ENCODE measurements at regions not wholly inside any gene's neighbourhood (a gene's known extent, or its start where the extent isn't known, plus 50 kb on each side); places are given as distances from the start of the nearest gene placed in this dataset.

- no peak for DNase-seq (ENCODE audit: low read depth)
- no peak overlapping the region for H3K4me3 ChIP-seq (ENCODE audit: low read depth, low read length)
- TF ChIP-seq CTCF (IDR thresholded peaks at IDR 0.05; ENCODE audit: low read depth, low read length, missing control alignments) = no peak
These were observed 259.1 kb downstream of the TGFB2 start for GRCh38 chr1:218604217-218604616.

GRCh38 chr1:218611916-218612585, 266.9 kb downstream of the TGFB2 start:
- no peak overlapping the region for H3K4me3 ChIP-seq (ENCODE audit: low read depth, low read length)
- no peak for TF ChIP-seq CTCF (IDR thresholded peaks at IDR 0.05; ENCODE audit: low read depth, low read length, missing control alignments)
- no peak for DNase-seq (ENCODE audit: low read depth)

- no peak for DNase-seq (ENCODE audit: low read depth)
- no peak for TF ChIP-seq CTCF (IDR thresholded peaks at IDR 0.05; ENCODE audit: low read depth, low read length, missing control alignments)
- no peak overlapping the region for H3K4me3 ChIP-seq (ENCODE audit: low read depth, low read length)
These were observed 268.0 kb downstream of the TGFB2 start for GRCh38 chr1:218613105-218613504.

- H3K4me3 ChIP-seq (ENCODE audit: low read depth, low read length) = no peak overlapping the region
These were observed 268.9 kb downstream of the TGFB2 start for GRCh38 chr1:218614031-218614430.

GRCh38 chr1:218616681-218617080, 271.5 kb downstream of the TGFB2 start:
- no peak for DNase-seq (ENCODE audit: low read depth)
- TF ChIP-seq CTCF (IDR thresholded peaks at IDR 0.05; ENCODE audit: low read depth, low read length, missing control alignments) = no peak
- H3K4me3 ChIP-seq (ENCODE audit: low read depth, low read length) = no peak overlapping the region

More at GRCh38 chr1:218614031-218614430, 268.9 kb downstream of the TGFB2 start:
- no peak for DNase-seq (ENCODE audit: low read depth)
- no peak for TF ChIP-seq CTCF (IDR thresholded peaks at IDR 0.05; ENCODE audit: low read depth, low read length, missing control alignments)

GRCh38 chr1:218617986-218618385, 272.9 kb downstream of the TGFB2 start:
- no peak for TF ChIP-seq CTCF (IDR thresholded peaks at IDR 0.05; ENCODE audit: low read depth, low read length, missing control alignments)
- DNase-seq (ENCODE audit: low read depth) = no peak
- no peak overlapping the region for H3K4me3 ChIP-seq (ENCODE audit: low read depth, low read length)

GRCh38 chr1:218620956-218621355, 275.8 kb downstream of the TGFB2 start:
- DNase-seq (ENCODE audit: low read depth) = no peak
- no peak overlapping the region for H3K4me3 ChIP-seq (ENCODE audit: low read depth, low read length)
- no peak for TF ChIP-seq CTCF (IDR thresholded peaks at IDR 0.05; ENCODE audit: low read depth, low read length, missing control alignments)

Data from GM12864 (cell line).